ENCODE measurements at regions not wholly inside any gene's neighbourhood (a gene's known extent, or its start where the extent isn't known, plus 50 kb on each side); places are given as distances from the start of the nearest gene placed in this dataset.
A peak's percentile ranks its signal among the peaks of the same experiment; 100 is the strongest.

DNA sequence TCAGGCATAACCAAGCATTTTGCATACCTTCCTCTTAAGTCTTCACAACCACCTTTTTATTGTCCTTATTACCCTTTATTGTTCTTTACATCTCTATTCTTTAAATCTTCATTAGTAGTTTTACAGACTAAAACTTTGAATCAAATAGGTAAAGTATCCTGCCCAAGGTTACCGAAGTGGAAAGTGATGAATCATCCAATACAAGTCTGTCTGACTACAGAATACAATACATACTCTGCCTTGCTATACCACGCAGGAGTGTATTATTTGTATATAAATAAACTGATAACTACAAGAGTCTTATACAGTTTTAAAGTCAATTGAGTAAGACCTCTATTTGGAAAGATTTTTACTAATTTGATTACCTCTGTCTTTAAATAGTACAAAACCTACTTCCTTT is 196.0 kb downstream of the ZEB2 start:
- intact Hi-C loops (cut with micrococcal nuclease; ENCODE audit: unreplicated experiment) = loop anchor here (10.0 kb wide), 1 partner anchor 621 kb away; no protein-coding TSS in a partner anchor
- no TSS peak for BruUV-seq (replicated peaks)

DNA sequence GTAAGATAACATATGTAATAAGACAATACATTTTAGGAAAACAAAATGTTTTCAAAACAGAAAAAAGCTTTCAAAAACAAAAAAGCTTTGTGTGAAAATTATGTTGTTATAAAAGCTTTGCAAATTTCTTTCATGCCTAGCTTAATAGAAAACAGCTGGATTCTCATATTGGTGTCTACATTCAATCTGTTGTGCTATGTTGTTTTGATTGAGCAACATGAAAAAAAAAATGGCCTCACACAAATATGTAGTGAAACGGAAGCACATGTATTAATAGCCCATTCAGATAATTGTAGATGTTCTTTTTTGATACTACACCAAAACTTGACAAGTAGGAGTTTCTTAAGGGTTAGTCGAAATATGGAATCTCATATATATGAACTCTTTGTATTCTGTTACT is 197.5 kb downstream of the ZEB2 start:
- CTCF ChIA-PET = no interaction called here
- Histone ChIP-seq H3K27ac (ENCODE audit: low read depth, low read length, poor library complexity, severe bottlenecking) (no peak overlapping the region), H3K9me3 (ENCODE audit: low read depth, low read length, poor library complexity, severe bottlenecking) (peaks cover 16% of the 10 kb centered on the region), H3K36me3 (ENCODE audit: insufficient read depth, low read length, poor library complexity, severe bottlenecking) (peaks cover 15% of the 10 kb centered on the region), H3K27me3 (replicated peaks; ENCODE audit: insufficient read depth, low read depth, low read length, poor library complexity) (no peaks in the 10 kb centered on the region), H3K4me1 (ENCODE audit: insufficient read depth, low read length, poor library complexity, severe bottlenecking) (peaks cover 45% of the 10 kb centered on the region), H3K4me3 (ENCODE audit: low read depth, low read length, poor library complexity, severe bottlenecking) (no peak overlapping the region)
- TF ChIP-seq EZH2 (IDR thresholded peaks at IDR 0.05; ENCODE audit: borderline replicate concordance, low read depth, low read length, poor library complexity, severe bottlenecking) = no peak
- TF ChIP-seq, protein P1, sequence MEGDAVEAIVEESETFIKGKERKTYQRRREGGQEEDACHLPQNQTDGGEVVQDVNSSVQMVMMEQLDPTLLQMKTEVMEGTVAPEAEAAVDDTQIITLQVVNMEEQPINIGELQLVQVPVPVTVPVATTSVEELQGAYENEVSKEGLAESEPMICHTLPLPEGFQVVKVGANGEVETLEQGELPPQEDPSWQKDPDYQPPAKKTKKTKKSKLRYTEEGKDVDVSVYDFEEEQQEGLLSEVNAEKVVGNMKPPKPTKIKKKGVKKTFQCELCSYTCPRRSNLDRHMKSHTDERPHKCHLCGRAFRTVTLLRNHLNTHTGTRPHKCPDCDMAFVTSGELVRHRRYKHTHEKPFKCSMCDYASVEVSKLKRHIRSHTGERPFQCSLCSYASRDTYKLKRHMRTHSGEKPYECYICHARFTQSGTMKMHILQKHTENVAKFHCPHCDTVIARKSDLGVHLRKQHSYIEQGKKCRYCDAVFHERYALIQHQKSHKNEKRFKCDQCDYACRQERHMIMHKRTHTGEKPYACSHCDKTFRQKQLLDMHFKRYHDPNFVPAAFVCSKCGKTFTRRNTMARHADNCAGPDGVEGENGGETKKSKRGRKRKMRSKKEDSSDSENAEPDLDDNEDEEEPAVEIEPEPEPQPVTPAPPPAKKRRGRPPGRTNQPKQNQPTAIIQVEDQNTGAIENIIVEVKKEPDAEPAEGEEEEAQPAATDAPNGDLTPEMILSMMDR (conservative IDR thresholded peaks at IDR 0.05; ENCODE audit: low read depth, low read length) = no peak
- no peak for DNase-seq (ENCODE audit: low spot score)
- intact Hi-C loops (cut with micrococcal nuclease; ENCODE audit: unreplicated experiment) = loop anchor here (10.0 kb wide), 1 partner anchor 622 kb away; no protein-coding TSS in a partner anchor
- no TSS peak for BruUV-seq (replicated peaks)
- POLR2A ChIA-PET (ENCODE audit: low non-redundant PET) = no interaction called here

More for the DNA sequence above, 196.0 kb downstream of the ZEB2 start:
- CTCF ChIA-PET = no interaction called here
- no peak overlapping the region for H3K4me3 ChIP-seq (ENCODE audit: low read depth, low read length, poor library complexity, severe bottlenecking)
- peaks cover 16% of the 10 kb centered on the region for H3K9me3 ChIP-seq (ENCODE audit: low read depth, low read length, poor library complexity, severe bottlenecking)
- POLR2A ChIA-PET (ENCODE audit: low non-redundant PET) = no interaction called here
- peaks cover 15% of the 10 kb centered on the region for H3K36me3 ChIP-seq (ENCODE audit: insufficient read depth, low read length, poor library complexity, severe bottlenecking)
- no peak overlapping the region for H3K27ac ChIP-seq (ENCODE audit: low read depth, low read length, poor library complexity, severe bottlenecking)
- H3K27me3 ChIP-seq (replicated peaks; ENCODE audit: insufficient read depth, low read depth, low read length, poor library complexity) = no peaks in the 10 kb centered on the region
- no peak for DNase-seq (ENCODE audit: low spot score)
- TF ChIP-seq, protein P1 (conservative IDR thresholded peaks at IDR 0.05; ENCODE audit: low read depth, low read length) = no peak
- no peak for TF ChIP-seq EZH2 (IDR thresholded peaks at IDR 0.05; ENCODE audit: borderline replicate concordance, low read depth, low read length, poor library complexity, severe bottlenecking)
- peaks cover 30% of the 10 kb centered on the region for H3K4me1 ChIP-seq (ENCODE audit: insufficient read depth, low read length, poor library complexity, severe bottlenecking)

DNA sequence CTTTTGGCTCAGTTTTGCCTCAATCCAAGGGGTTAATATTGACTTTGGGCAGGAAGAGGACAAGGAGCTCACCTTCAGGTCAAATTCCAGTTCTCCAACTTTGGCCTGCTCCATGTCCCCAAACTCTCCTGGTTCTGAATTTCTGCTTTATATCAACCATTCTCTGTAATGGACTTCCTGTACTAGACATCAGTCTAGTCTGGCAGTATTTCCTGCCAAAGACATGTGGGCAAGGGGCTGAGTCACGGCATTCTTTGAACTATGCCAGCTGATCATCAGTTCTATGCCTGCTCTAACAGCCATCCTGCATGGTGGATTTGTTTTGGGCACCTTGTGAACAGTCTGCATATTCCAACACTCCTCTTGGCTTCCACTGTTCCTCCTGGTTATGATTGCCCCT is 199.4 kb downstream of the ZEB2 start:
- Histone ChIP-seq H3K36me3 (ENCODE audit: insufficient read depth, low read length, poor library complexity, severe bottlenecking) (peaks cover 15% of the 10 kb centered on the region), H3K27me3 (replicated peaks; ENCODE audit: insufficient read depth, low read depth, low read length, poor library complexity) (no peaks in the 10 kb centered on the region), H3K27ac (ENCODE audit: low read depth, low read length, poor library complexity, severe bottlenecking) (peak overlapping the region; percentile 40), H3K9me3 (ENCODE audit: low read depth, low read length, poor library complexity, severe bottlenecking) (peaks cover 16% of the 10 kb centered on the region), H3K4me1 (ENCODE audit: insufficient read depth, low read length, poor library complexity, severe bottlenecking) (peaks cover 58% of the 10 kb centered on the region), H3K4me3 (ENCODE audit: low read depth, low read length, poor library complexity, severe bottlenecking) (no peak overlapping the region)
- TF ChIP-seq EZH2 (IDR thresholded peaks at IDR 0.05; ENCODE audit: borderline replicate concordance, low read depth, low read length, poor library complexity, severe bottlenecking) = no peak
- TF ChIP-seq, protein P1 (conservative IDR thresholded peaks at IDR 0.05; ENCODE audit: low read depth, low read length) = no peak
- POLR2A ChIA-PET (ENCODE audit: low non-redundant PET) = no interaction called here
- DNase-seq (ENCODE audit: low spot score) = peak; percentile 60
- no TSS peak for BruUV-seq (replicated peaks)
- intact Hi-C loops (cut with micrococcal nuclease; ENCODE audit: unreplicated experiment) = loop anchor here (10.0 kb wide), 1 partner anchor 624 kb away; no protein-coding TSS in a partner anchor
- CTCF ChIA-PET = no interaction called here
